WTC11 (cell line): ENCODE measurements at regions not wholly inside any gene's neighbourhood (a gene's known extent, or its start where the extent isn't known, plus 50 kb on each side); places are given as distances from the start of the nearest gene placed in this dataset.

Source experiments
- CTCF ChIP-seq: fragments of 200-600 bp; IDR thresholded peaks from 2 replicates; pipeline ENCODE4 v1.8.0; 2022; ENCODE audit warnings: antibody characterized with exemption
- HMGXB4 ChIP-seq: sonication (generic); formaldehyde crosslinking; IDR thresholded peaks from 2 replicates; pipeline ENCODE4 v1.8.1; 2023; ENCODE audit warnings: mild to moderate bottlenecking, moderate library complexity, missing genetic modification reagents
- TEAD4 ChIP-seq: sonication (generic); formaldehyde crosslinking; IDR thresholded peaks from 2 replicates; pipeline ENCODE4 v1.8.0; 2022; ENCODE audit warnings: mild to moderate bottlenecking, missing genetic modification reagents

GRCh38 chr21:35199733-35200015, 150.6 kb upstream of the RUNX1 start:
- no peak for TF ChIP-seq CTCF
- no peak for TF ChIP-seq TEAD4
- no peak for TF ChIP-seq HMGXB4 (CRISPR knock-in tag)
